NCI-H1694 (cell line): ENCODE measurements at regions not wholly inside any gene's neighbourhood (a gene's known extent, or its start where the extent isn't known, plus 50 kb on each side); places are given as distances from the start of the nearest gene placed in this dataset.
"Not testable (repeated sequence)": the region's sequence is repeated elsewhere in the genome, so short reads cannot be mapped to it uniquely, and the experiment has no call there.

ENCODE experiments used
- DNase-seq: peaks from one replicate; lab custom pipeline; 2025; lab: John Stamatoyannopoulos, UW

DNA sequence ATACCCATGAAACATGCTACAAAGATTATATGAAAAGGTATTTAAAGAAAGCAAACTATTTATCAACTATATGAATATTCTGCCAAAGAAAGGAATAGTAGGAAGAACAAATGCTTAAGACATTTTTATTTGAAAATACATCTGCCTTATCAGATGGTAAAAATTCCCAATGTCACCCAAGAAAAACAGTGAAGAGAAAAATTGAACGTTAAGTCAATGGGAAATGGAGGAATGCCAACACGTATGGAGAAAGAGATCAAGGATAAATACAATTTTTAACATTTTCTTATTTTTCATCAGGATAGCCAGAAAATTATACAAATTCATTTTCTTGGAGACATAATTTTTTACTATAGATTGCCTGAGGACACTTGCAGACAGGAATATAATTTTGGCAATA lies 394.2 kb downstream of the ZEB2 start:
- DNase-seq = no peak

DNA sequence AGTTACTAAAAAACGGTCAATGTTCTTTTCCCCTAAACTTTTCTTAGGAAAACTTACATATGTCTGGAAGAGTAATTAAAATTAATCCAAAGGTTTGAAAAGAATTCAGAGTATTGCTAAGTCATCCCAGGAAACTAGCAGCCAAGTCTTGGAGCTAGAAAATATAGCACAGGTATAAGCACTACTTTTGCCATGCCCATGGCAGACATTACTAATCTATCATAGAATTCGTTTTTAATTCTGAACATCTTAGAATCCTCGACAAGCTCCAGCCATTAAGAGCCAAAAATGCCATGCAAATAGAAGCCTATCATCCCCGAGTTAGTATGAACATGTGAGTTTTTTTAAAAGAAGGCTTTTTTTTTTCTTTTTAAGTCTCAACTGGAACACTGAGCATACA lies 395.0 kb downstream of the ZEB2 start:
- DNase-seq = no peak

DNA sequence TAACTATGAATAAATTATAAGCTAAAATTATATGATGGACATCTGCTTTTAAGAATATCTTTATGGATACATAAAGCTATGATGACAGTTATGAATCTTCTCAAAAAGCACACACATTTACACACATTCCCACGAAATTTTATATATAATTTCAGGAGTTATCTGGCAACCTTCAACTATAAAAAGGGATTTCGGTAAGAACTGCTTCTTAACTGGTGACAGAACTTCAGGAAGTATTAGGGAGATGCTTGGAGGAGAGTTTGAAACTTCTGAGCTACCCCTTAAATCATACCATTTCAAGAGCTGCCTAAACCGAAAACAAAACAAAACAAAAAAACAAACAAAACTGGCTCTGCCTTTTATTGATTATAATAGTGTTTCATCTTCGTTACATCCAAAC lies 399.4 kb downstream of the ZEB2 start:
- no peak for DNase-seq

DNA sequence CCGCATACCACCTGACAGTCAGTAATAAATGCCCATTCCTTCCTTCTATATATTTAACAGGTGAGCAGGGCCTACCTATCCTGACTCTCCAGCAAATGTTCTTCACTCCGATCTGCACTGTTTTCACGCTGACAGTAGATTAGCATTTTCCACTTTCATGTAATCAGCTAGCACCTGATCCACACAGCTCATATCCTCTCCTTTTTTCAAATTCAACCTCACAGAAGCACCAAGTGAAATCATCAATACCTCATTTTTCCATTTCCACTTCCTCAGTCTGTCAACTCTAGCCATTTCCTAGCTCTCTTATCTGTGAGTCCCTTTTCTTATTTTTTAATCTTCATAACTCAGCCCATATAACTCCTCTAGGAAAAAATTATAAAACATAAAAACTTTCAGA lies 402.8 kb downstream of the ZEB2 start:
- DNase-seq = no peak

DNA sequence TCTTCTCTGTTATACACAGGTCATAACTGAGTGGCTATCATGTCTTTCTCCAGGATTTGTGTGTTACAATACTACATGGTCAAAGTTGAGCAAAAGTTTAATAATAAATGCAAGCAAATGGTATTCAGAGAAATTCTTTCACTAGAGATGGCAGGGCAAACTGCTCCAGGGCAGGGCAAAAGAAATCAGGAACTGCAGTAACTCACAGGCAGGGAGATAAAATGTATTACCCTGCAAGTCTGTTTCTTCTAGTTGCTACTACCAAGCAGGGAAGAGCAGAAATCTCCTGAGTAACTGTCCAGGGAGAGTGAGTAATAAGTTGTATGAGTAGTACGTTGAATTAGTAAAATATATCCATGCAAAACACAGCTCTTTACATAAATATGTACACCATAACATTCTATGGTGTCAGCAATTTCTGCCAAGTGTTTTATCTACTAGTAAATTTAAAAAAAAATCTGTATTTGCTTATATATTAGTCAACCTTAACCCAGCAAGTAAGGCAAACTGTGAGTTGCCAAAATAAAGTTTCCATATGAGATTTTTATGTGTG lies 404.1 kb downstream of the ZEB2 start:
- no peak for DNase-seq

DNA sequence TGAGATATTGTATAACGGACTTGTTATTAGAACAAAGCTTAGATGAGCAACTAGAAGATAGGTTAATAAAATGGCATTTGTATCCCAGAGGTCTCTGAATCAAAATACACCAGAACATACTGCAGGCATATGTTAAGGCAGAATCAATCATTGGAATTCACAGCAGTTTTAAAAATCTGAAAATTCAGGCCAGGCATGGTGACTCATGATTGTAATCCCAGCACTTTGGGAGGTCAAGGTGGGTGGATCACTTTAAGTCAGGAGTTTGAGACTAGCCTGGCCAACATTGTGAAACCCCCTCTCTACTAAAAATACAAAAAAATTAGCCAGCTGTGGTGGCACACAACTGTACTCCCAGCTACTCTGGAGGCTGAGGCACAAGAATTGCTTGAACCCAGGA lies 405.2 kb downstream of the ZEB2 start:
- no peak for DNase-seq

DNA sequence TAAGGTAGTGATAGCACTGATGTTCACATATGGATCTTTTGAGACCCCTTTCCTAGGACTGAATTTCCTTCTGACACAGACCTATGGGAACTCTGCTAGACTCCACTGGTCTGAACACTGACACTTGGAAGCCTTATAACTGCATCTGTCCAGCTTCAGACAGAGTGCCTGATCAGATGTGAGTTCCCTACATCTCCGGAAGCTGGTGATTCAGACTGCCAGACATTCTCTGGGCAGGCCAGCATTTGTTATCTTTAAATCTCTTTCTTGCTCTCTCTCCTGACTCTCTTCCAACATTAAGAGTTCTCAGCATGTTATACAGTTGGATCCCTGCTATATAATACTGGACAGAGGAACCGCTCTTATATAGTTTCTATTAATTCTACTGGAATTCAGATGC lies 408.5 kb downstream of the ZEB2 start:
- DNase-seq = no peak

DNA sequence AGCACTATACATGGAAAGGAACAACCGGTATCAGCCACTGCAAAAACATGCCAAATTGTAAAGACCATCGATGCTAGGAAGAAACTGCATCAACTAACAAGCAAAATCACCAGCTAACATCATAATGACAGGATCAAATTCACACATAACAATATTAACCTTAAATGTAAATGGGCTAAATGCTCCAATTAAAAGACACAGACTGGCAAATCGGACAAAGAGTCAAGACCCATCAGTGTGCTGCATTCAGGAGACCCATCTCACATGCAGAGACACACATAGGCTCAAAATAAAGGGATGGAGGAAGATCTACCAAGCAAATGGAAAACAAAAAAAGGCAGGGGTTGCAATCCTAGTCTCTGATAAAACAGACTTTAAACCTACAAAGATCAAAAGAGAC lies 413.8 kb downstream of the ZEB2 start:
- not testable (repeated sequence) for DNase-seq

DNA sequence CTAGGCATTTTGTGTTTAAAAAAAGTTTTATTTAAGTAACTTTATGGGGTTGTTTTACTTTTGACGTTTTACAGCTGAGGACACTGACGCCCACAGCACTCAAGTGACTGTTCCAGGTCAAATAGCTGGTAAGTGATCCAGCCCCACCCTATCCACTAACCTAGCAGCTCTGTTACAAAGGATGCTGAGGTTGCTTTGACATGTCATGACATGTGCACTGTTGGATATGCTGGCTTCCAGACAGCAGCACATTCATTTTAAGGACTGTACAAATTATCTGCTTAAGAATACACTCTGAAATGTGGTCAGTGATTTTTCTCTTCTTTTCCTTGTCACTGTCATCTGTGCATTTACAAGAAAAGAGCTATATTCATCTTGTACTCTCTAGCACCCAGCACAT lies 417.5 kb downstream of the ZEB2 start:
- no peak for DNase-seq

DNA sequence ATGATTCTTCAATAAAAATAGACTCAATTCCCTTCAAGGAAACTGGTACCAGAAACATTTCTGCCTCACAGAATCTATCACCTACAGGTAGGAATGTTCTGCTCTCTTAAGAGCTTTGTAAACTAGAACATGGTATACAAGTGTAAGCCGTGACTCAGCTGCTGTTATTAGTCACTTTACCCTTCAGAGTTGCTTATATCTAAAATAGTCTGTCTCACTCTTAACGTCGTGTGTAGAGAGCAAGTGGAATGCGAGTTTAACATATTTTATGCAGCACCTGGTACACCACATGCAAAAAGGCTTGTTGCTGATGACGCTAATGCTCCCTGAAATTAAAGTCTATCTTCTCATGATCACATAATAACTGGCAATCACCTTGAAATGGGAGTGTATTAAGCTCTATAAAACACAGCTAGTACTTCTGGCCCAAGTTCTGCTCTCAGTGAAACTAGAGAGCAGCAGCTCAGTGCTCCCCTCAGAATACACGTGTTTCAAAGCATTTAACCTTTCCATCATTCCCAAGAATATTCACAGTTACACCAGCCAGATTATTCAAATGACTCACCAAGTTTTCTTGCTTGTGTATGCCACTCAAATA lies 420.0 kb downstream of the ZEB2 start:
- DNase-seq = no peak

DNA sequence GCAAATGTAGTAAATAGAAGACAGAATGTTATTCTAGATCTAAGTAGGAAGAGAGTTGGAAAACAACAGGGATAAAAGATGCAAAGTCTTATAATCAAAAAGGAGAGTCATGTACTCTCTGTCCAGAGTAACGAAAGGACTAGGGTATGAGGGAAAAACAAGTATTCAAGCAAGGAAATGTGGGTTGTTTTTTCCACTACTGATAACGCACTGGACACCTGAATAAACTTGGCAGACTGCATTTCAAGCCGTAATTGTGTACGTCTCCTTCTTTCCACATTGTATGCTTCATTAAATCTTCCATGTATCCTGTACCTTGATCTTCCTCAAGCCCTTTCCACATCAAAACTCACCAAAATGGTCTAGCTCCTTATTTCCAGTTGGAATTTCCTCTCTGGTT lies 420.6 kb downstream of the ZEB2 start:
- no peak for DNase-seq

DNA sequence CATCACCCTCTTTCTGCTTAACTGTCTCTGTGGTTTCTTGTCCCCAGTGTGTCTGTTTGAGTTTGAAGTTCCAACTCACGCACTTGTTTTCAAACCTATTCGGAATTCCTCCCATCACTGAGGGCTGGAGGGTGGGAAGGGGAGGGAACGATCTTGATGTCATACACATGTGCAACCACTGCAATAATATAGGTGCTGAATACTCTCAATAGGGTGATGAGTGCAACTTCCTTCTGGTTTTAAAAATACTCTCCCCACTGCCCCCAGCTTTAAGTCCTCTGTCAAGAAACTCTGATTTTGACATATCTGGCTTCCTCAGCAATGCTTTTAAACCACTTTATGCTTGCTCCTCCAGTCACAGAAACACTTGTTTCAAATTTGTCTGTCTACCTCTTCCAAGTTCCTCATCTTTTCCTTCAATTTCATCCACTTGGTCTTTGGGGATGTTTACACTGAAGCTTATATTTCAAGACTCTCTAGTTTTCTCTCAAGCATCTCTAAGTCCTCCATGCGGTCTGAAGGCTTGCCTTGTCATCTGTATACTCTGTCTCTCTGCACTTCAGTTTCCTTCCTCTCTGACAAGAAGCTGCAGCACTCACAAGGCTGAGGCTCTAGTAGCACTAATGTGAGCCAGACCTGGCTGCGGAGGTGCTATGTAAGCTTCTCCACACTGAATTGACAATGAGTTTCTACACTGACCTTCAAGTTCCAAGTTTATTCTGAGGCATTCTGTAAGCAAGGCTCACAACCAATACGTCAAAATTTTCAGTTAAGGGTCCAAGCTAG lies 422.3 kb downstream of the ZEB2 start:
- no peak for DNase-seq

DNA sequence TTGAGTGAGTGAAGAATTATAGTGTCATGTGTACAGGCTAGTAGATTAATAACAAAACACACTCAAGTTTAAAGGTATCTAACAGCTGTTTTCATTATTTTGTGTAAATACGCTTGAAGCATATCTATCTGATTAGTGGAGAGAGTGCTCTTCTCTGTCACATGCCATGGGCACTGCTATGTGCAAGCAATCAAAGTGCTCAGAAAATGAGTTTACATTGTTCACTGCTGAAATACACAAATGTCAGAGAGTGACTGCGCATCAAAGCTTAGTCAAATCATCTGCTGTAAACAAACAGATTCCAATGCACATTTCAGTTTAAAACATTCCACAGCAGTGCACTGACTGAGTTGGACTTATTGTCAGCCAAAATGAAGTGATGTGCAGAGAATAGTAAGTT lies 423.4 kb downstream of the ZEB2 start:
- DNase-seq = no peak

DNA sequence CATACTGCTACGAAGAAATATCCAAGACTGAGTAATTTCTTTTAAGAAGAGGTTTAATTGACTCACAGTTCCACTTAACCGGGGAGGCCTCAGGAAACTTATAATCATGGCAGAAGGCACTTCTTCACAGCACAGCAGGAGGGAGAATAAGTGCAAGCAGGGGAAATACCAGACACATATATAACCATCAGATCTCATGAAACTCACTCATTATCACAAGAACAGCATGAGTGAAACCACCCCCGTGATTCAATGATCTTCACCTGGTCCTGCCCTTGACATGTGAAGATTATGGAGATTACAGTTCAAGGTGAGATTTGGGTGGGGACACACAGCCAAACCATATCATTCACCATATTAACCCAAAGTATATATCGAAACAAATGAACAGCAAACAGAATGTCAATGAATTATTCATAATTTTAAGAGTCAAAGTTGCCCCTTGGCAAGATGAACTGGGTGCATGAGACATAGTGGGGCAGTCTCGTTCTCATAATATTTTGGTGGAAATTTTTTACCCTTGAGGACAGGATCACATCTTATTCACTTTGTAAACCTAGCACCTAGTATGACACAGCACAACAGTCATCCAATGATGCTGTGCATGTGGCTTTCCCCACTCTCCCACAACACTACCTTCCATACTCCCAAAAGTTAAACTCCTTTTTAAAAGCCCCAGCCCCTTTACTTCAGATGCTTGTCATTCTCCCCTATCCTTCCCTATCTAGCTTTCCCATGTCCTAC lies 425.3 kb downstream of the ZEB2 start:
- no peak for DNase-seq

DNA sequence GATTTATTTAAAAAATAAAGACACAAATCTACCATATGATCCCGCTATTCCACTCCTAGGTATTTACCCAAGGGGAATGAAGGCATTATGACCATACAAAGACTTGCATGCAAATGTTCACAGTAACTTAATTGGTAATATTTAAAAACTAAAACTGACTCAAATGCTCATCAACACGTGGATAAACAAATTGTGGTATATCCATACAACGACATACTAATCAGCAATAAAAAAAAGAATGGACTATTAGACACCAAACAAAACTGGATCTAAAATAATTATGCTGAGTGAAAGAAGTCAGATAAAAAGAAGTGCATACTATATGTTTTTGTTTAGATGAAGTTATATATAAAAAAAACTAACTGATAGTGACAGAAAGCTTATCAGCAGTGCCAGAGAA lies 428.3 kb downstream of the ZEB2 start:
- DNase-seq = no peak

DNA sequence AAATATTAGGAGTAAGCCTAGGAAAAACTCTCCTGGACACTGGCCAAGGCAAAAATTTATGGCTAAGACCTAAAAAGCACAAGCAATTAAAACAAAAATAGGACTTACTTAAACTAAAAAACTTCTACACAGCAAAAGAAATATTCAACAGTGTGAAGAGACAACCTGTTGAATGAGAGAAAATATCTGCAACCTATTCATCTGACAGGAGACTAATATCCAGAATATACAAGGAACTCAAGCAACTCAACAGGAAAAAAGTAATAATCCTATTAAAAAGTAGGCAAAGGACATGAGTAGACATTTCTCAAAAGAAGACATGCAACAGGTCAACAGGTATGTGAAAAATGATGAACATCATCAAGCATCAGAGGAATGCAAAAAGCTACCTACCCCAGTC lies 431.1 kb downstream of the ZEB2 start:
- DNase-seq = no peak

DNA sequence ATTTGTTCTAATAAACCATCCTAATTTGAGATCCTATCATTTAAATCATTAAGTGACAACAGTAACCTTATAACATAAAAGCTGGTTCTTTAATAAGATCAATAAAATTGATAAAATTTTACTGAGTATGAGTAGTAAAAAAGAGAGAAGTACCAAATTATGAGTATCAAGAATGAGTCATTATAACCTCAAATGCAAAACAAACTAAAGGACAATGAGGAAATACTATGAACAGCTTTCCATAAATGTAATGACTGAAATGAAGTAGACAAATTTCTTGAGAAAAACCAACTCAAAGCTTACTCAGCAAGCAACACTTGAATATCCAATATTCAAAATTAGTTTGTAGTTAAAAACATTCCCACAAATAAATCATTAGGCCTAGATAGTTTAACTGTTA lies 433.0 kb downstream of the ZEB2 start:
- DNase-seq = no peak

DNA sequence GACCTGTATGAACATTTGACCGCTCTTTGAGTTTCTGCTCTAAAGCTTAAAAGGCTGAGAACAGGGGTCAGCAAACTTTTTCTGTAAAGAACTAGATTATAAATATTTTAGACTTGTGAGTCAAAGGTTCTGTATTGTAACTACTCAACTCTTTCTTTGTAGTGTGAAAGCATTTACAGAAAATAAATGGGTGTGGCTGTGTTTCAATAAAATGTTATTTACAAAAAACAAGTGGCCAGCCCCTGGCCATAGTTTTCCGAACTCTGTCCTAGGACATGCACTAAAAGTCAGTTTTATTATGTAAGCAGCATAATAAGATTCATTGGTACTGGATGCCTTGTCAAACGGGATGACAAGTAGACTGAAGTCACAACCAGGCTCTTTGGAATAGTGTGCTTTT lies 434.9 kb downstream of the ZEB2 start:
- no peak for DNase-seq

DNA sequence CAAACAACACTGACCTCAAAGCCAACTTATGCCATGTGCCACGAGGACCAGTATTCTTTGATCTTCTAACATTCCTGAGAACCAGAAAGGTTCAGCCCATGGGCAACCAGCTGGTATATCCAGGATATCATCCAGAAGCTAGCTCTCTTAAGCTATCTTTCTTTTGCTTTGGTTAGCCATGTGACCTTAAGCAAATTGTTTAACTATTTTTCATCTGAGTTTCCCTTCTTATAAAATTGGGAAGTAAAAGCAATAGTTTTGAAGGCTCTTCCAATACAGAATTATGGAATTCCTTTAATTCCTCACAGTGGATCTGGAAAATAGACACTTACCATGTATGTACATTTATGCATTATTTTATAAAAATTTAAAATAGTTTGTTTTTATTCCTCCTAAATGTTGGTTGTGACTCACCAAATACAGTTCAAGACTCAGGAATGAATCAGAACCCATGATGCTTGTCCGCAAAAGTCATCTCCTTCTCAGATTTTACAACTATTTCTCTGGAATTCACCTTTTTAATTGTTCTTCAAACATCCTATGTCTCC lies 435.7 kb downstream of the ZEB2 start:
- no peak for DNase-seq

DNA sequence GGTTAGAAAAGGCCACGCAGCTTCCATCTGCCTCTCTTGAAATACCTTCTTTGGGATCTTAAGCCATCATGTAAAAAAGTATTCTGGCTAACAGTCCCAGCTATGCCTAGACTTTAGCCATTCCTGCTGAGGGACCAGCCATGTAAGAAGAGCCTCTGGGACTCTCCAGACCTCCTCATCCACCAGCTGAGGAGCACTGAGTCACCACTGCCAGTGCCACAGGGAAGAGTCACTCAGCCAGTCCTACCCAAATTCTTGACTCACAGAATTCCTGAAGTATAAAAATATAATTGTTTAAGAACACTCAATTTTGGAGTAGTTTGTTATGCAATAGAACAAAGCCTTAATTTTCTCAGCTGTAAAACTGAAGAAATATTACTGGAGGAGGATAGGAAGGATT lies 436.7 kb downstream of the ZEB2 start:
- DNase-seq = no peak

DNA sequence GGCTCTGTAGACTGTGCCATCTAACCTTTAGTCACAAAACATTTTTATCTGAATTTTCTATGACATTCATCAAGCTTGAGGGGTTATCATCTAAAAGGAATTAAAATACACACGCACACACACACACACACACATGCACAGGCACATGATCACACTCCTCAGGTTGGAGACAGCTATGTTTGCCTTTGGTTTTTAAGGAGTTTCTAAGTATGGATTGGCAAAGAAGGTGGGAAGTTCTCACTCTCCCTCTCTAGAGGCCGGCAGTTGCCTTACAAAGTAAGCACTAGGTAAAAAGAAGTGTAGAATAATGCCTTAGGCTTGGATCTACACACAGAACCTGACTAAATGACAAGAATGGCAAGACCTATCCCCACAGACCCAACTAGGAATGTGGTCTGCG lies 437.1 kb downstream of the ZEB2 start:
- DNase-seq = no peak

DNA sequence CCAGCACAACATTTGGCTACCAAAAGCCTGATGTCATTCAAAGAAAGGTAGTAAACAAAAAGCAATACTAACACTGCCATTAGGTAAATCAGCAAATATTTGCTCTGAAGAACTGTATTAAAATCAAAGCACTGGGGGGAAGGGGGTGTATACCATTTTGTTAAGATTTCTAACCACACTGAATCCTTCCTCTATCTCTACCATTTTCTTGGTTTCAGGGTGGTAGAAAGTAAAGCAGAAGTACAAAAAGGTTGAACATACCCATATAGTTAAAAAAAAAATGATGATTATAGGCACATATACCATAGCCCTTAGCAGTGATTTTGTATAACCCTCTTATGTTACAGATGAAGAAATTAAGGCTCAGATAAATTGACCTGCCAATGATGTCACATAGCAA lies 437.6 kb downstream of the ZEB2 start:
- no peak for DNase-seq

DNA sequence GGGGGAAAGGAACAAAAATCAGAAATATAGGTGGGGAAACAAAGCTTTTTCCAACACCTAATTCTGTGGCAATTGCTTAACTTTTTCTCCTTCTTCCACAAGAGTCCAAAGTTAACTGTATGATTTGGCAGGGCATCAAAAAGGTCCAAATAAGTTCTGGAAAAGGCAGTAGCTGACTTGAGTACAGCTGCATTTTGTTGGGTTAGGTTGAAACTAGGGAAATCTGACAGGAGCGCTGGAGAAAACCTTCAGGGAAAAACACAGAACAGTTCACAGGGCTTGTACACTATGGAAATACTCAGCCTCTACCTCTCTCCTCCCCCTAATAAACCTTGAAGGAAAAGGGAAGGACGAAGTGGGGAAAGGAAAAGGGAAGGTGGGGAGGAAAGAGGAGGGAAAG lies 438.6 kb downstream of the ZEB2 start:
- DNase-seq = no peak
